Endothelial cell of hepatic sinusoid (primary cell): ENCODE measurements at regions not wholly inside any gene's neighbourhood (a gene's known extent, or its start where the extent isn't known, plus 50 kb on each side); places are given as distances from the start of the nearest gene placed in this dataset.

Experiments
- in situ Hi-C: cut with HindIII; loops from 2 replicates; pipeline ENCODE4 v1.10.0; 2017; ENCODE audit warnings: low sequenced_read_pairs

DNA sequence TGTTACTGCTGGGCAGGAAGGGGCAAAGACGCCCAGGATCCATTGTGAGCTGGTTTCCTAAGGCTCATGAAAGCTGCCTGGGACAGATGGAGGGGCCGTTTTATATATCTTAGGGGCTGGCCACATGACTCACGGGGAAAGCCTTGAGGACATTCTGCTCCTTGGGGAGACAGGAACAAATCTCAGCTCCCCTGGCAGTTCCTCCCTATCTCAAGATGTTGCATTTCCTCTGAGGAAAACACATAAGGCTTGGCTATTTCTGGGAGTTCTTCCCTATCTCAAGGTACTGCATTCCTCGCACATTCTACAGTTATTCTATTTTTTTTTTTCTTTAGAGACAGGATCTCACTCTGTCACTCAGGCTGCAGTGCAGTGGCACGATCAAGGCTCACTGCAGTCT, 804.6 kb upstream of the TENM3 start:
- in situ Hi-C loops: no loop called here

DNA sequence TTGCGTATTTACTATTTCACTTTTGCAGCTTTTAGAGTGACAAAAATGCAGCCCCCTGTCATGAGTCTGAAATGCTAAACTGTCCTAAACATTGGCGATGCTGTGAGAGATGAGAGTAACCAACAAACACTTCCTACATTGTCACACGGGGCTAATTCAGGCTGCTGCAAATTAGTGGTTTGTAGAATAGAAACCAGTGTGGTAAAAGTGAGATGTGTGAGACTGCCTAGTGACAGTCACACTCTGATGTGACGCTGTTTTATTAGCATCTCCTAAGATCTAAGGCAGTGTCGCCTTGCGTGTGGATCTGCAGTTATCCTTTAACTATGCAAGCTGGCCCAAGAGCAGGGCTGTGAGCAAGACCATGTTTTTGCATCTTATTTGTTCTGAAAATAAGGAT, 800.2 kb upstream of the TENM3 start:
- in situ Hi-C loops: no loop called here

DNA sequence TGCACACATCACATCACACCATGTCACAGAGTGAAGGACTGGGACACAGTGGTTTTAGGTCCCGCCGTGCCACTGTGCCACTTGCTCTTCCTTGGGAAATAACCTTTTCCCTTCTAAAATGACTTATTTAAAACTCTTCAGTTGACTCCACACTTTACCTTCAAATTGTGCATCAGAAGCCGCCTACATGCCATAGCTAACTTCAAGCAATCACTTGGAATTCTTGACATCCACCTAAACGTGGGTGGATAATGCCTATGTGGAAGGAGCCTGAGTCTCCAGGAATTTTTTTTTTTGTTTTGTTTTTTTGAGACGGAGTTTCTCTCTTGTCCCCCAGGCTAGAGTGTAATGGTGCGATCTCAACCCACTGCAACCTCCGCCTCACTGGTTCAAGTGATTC, 777.4 kb upstream of the TENM3 start:
- in situ Hi-C loops: no loop called here

- in situ Hi-C loops: no loop called here
Observed at GRCh38 chr4:181468451-181468850, 774.8 kb upstream of the TENM3 start.

GRCh38 chr4:181470306-181470705, 772.9 kb upstream of the TENM3 start:
- in situ Hi-C loops: no loop called here

DNA sequence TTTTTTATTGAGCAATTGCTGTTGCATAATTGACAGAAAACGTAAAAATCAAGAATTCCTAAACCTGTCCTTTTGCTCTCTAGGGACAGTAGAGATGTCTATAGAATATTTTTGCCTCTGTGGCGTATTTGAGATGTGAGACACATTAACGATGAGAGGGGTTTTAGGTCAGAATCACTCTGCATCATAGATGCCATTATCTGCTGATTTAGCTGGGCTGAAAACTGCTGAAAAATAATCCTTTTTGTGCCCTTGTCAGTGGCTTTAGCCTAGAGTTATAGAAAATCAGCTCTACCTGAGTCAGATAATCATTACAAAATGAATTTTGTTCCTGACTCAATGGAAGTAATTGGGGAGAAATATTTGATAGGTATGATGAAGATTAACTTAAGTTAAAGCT, 767.8 kb upstream of the TENM3 start:
- in situ Hi-C loops: loop anchor here (5.0 kb wide), 1 partner anchor 37 kb away; no protein-coding TSS in a partner anchor

- in situ Hi-C loops: loop anchor here (5.0 kb wide), 1 partner anchor 36 kb away; no protein-coding TSS in a partner anchor
Observed at GRCh38 chr4:181475781-181476507, 767.3 kb upstream of the TENM3 start.

DNA sequence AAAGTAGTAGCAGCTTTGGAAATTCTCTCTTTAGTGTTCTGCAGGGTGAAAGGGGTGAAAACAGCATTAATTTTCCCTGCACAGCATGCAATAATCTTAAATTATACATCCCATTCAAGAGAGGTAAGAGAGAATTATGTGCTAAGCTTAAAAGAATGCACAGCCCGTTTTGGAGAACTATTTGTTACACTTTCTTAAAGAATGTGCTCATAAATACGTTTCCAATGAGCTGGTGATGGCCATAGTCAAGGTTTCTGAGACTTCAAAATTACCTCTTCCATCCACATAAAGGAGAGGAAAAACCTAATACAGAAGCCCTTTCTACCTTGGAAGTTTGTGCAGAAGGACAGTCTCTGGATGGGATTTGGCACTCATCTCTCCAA, 766.7 kb upstream of the TENM3 start:
- in situ Hi-C loops: loop anchor here (5.0 kb wide), 1 partner anchor 36 kb away; no protein-coding TSS in a partner anchor

- in situ Hi-C loops: loop anchor here (5.0 kb wide), 1 partner anchor 35 kb away; no protein-coding TSS in a partner anchor
Observed at GRCh38 chr4:181477591-181477990, 765.6 kb upstream of the TENM3 start.

DNA sequence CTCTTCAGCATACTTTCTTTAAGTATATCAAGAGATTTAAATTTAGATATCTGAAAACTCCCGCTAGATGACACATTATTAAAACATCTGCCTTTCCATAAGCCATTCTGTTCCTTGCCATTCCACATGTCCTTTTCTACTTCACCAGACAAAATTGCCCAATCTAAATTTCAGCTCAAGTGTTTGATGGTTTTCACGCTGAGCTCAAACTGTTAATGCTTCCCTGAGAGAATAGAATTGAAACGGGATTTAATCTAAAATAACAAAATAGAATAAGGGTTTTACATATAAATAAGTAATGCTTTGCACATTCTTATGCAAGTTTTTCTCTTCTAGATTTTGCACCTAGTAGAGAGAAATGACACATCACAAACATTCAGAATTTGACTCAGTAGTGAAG, 764.5 kb upstream of the TENM3 start:
- in situ Hi-C loops: loop anchor here (5.0 kb wide), 1 partner anchor 34 kb away; no protein-coding TSS in a partner anchor

GRCh38 chr4:181479141-181479540, 764.1 kb upstream of the TENM3 start:
- in situ Hi-C loops: loop anchor here (5.0 kb wide), 1 partner anchor 33 kb away; no protein-coding TSS in a partner anchor

- in situ Hi-C loops: no loop called here
Observed at GRCh38 chr4:181484396-181484795, 758.8 kb upstream of the TENM3 start.

DNA sequence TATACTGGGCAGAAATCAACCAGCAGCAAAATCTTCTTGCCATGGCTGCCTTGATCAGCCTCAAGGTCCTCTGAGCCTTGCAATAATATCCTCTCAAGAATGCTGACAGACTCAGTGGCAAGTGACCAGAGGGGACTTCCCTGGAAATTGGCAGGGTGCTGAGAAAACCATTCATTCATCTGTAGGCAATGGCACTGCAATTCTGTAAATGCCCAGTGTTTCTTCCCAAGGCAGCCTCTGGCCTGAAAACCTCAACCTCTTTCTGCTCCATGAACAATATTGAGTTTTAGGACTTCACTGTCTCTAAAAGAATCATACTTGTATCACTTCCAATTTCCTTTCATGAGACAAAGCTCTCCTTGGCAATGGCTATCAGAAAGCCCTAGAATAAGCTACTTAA, 754.3 kb upstream of the TENM3 start:
- in situ Hi-C loops: no loop called here

DNA sequence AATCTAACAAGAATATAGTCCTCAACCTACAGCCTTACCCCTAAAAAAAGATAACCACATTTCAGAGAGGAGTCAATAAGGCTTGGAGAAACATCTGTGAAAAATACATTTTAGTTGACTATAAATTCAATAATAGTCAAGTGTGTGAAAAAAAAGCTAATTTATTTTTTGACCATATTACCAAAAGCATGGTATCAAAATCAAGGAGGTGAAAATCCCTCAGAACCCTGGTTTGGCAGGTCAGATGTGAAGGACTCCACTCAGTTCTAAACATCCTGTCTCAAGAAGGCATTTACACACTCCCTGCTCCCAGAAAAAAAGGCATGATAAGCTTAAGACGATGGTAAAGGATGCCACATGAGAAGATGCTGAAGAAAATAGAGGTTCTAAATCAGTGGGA, 745.1 kb upstream of the TENM3 start:
- in situ Hi-C loops: no loop called here

- in situ Hi-C loops: no loop called here
Observed at GRCh38 chr4:181502611-181503010, 740.6 kb upstream of the TENM3 start.

DNA sequence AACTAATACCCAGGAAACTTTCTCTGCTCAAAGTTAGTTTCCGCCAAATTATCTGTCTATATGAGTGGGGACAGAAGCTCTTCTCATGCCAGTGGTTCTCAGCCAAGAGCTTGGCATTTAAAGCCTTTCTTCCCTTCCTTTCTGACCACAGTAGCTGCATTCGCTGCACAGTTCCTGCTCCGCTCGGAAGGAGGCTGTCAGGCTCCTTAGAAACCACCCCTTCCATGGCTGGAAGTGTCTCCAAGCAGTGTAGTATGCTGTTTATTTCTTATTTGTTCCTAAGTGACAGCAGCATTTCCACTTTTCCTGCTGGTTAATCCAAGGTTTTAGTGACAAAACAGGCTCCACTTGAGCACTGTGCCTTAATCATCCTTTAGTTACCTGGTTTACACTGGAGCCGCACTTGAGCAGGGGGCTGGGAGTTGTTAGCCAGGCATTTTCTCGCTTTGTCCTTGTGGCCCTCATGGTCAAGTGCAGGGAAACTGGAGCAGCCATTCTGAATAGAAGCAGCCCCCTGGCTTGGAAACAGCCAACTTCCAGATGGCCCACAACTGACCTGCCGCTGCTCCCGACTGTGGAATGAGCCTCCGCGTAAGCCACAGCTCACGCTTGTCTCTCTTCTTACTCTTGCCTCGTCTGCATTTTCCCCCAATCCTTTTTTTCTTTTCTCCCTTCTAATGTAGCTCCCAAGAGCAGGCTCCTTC, 739.4 kb upstream of the TENM3 start:
- in situ Hi-C loops: no loop called here

GRCh38 chr4:181504924-181505323, 738.3 kb upstream of the TENM3 start:
- in situ Hi-C loops: loop anchor here (5.0 kb wide), 1 partner anchor 62 kb away; no protein-coding TSS in a partner anchor

GRCh38 chr4:181507180-181507835, 735.9 kb upstream of the TENM3 start:
- in situ Hi-C loops: loop anchor here (5.0 kb wide), 1 partner anchor 60 kb away; no protein-coding TSS in a partner anchor

DNA sequence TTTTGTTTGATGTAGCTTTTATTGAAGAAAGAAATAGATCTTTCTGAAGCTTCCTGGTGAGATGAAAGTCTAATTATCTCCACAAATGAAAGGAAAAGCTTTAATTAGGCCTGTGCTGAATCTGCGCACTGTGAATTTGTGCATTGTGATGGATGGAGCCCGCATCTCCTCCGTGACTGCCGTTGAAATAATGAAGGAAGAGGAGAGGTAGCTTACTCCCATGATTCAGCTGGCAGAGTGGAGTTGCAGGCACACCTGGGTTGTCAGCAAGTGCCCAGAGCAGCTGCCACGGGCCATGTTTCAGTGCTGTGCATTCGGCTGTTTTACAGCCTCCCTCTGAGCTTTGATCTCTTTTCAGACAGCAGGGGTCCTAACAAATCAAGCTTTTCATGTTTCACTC, 735.3 kb upstream of the TENM3 start:
- in situ Hi-C loops: loop anchor here (5.0 kb wide), 1 partner anchor 59 kb away; no protein-coding TSS in a partner anchor

DNA sequence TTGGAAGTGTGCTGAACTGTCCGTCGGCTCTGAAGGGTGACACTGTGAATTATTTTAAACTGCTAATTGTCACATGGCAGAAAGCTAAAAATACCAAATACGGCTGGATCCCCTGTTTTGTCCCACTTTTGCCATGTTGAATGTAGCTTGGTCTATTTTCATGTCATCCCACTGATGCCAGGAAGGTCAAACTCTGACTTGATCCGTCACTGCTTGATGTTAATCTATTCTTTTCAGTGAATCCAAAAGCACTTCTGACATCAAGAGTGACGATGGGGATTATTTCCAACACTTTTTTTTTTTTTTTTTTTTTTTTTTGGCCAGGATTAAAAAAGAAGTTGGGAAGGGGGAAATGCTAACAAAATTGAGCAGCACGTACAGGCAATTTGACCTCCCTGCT, 734.6 kb upstream of the TENM3 start:
- in situ Hi-C loops: loop anchor here (5.0 kb wide), 1 partner anchor 59 kb away; no protein-coding TSS in a partner anchor

- in situ Hi-C loops: loop anchor here (5.0 kb wide), 1 partner anchor 58 kb away; no protein-coding TSS in a partner anchor
Observed at GRCh38 chr4:181509073-181509472, 734.1 kb upstream of the TENM3 start.
